ENCODE measurements at regions not wholly inside any gene's neighbourhood (a gene's known extent, or its start where the extent isn't known, plus 50 kb on each side); places are given as distances from the start of the nearest gene placed in this dataset.

GRCh38 chr12:126551869-126552268, 1486.6 kb downstream of the AACS start:
- TF ChIP-seq CTCF (IDR thresholded peaks at IDR 0.05) (no peak), POLR2A (IDR thresholded peaks at IDR 0.05) (no peak)
